NCI-H1436 (cell line): ENCODE measurements at regions not wholly inside any gene's neighbourhood (a gene's known extent, or its start where the extent isn't known, plus 50 kb on each side); places are given as distances from the start of the nearest gene placed in this dataset.

ENCODE experiments used
- DNase-seq: peaks from one replicate; lab custom pipeline; 2025; lab: John Stamatoyannopoulos, UW

GRCh38 chr3:102183186-102183585 is 251.6 kb upstream of the ZPLD1 start:
- DNase-seq, result no peak

GRCh38 chr3:102183623-102184022 is 251.2 kb upstream of the ZPLD1 start:
- DNase-seq, result no peak

- no peak for DNase-seq
Observed at GRCh38 chr3:102189541-102189940, 245.3 kb upstream of the ZPLD1 start.

- DNase-seq, result no peak
Observed at GRCh38 chr3:102189956-102190723, 244.7 kb upstream of the ZPLD1 start.

GRCh38 chr3:102192575-102192974 is 242.2 kb upstream of the ZPLD1 start:
- DNase-seq, result no peak

GRCh38 chr3:102193255-102193654 is 241.6 kb upstream of the ZPLD1 start:
- DNase-seq, result no peak

GRCh38 chr3:102194001-102194400 is 240.8 kb upstream of the ZPLD1 start:
- no peak for DNase-seq

- no peak for DNase-seq
Observed at GRCh38 chr3:102194760-102195159, 240.1 kb upstream of the ZPLD1 start.

GRCh38 chr3:102195198-102195948 is 239.4 kb upstream of the ZPLD1 start:
- DNase-seq, result no peak

- DNase-seq, result no peak
Observed at GRCh38 chr3:102200126-102200525, 234.7 kb upstream of the ZPLD1 start.

GRCh38 chr3:102200560-102200959 is 234.3 kb upstream of the ZPLD1 start:
- no peak for DNase-seq

GRCh38 chr3:102205647-102206046 is 229.2 kb upstream of the ZPLD1 start:
- no peak for DNase-seq

- DNase-seq, result no peak
Observed at GRCh38 chr3:102206511-102207031, 228.2 kb upstream of the ZPLD1 start.

GRCh38 chr3:102207151-102207571 is 227.7 kb upstream of the ZPLD1 start:
- no peak for DNase-seq

GRCh38 chr3:102215166-102215565 is 219.6 kb upstream of the ZPLD1 start:
- no peak for DNase-seq

GRCh38 chr3:102223132-102223531 is 211.7 kb upstream of the ZPLD1 start:
- no peak for DNase-seq

GRCh38 chr3:102224171-102224570 is 210.6 kb upstream of the ZPLD1 start:
- no peak for DNase-seq

- DNase-seq, result no peak
Observed at GRCh38 chr3:102225005-102225404, 209.8 kb upstream of the ZPLD1 start.

GRCh38 chr3:102225407-102226132 is 209.2 kb upstream of the ZPLD1 start:
- DNase-seq, result peak; percentile 61

GRCh38 chr3:102226463-102226862 is 208.4 kb upstream of the ZPLD1 start:
- no peak for DNase-seq

GRCh38 chr3:102229062-102229655 is 205.7 kb upstream of the ZPLD1 start:
- peak; percentile 82 for DNase-seq

GRCh38 chr3:102230057-102230456 is 204.8 kb upstream of the ZPLD1 start:
- no peak for DNase-seq
